IMR-90 (cell line): ENCODE measurements at regions not wholly inside any gene's neighbourhood (a gene's known extent, or its start where the extent isn't known, plus 50 kb on each side); places are given as distances from the start of the nearest gene placed in this dataset.

Experiments used
- CEBPB ChIP-seq: IDR thresholded peaks from 2 replicates; pipeline ENCODE4 v1.6.1; 2012; ENCODE audit warnings: low read depth, low read length, improper control_type of control experiment
- CTCF ChIP-seq: conservative IDR thresholded peaks from 2 replicates; pipeline ENCODE4 v1.5.1; 2012; ENCODE audit warnings: mild to moderate bottlenecking, low read depth, low read length, improper control_type of control experiment
- ELK1 ChIP-seq: fragments of 150-350 bp; IDR thresholded peaks from 2 replicates; pipeline ENCODE4 v1.6.1; 2016; ENCODE audit warnings: low read depth, mild to moderate bottlenecking, low read length, moderate library complexity, borderline replicate concordance
- FOS ChIP-seq: fragments of 150-350 bp; IDR thresholded peaks from 2 replicates; pipeline ENCODE4 v1.6.1; 2016; ENCODE audit warnings: low read depth, low read length
- MAFK ChIP-seq: IDR thresholded peaks from 2 replicates; pipeline ENCODE4 v1.6.1; 2012; ENCODE audit warnings: low read depth, low read length, improper control_type of control experiment
- MXI1 ChIP-seq: IDR thresholded peaks from 2 replicates; pipeline ENCODE4 v1.6.1; 2012; ENCODE audit warnings: low read depth, mild to moderate bottlenecking, low read length, moderate library complexity, borderline replicate concordance
- POLR2A ChIP-seq: IDR thresholded peaks from 2 replicates; pipeline ENCODE4 v1.6.1; 2012; ENCODE audit warnings: mild to moderate bottlenecking, low read depth, low read length
- RAD21 ChIP-seq: IDR thresholded peaks from 2 replicates; pipeline ENCODE4 v1.6.1; 2012; ENCODE audit warnings: low read length, improper control_type of control experiment
- SMC3 ChIP-seq: fragments of 150-350 bp; IDR thresholded peaks from 2 replicates; pipeline ENCODE4 v1.6.1; 2016; ENCODE audit warnings: low read depth, mild to moderate bottlenecking, antibody characterized with exemption, low read length, moderate library complexity
- USF2 ChIP-seq: fragments of 150-350 bp; IDR thresholded peaks from 2 replicates; pipeline ENCODE4 v1.6.1; 2017; ENCODE audit warnings: mild to moderate bottlenecking, antibody characterized with exemption, low read length, low read depth

- TF ChIP-seq SMC3 = no peak
- TF ChIP-seq MXI1 = no peak
- no peak for TF ChIP-seq CTCF
- TF ChIP-seq CEBPB = no peak
- TF ChIP-seq MAFK = no peak
- no peak for TF ChIP-seq FOS
- no peak for TF ChIP-seq USF2
- TF ChIP-seq RAD21 = no peak
- no peak for TF ChIP-seq POLR2A
- TF ChIP-seq ELK1 = no peak
These were observed 133.0 kb upstream of the KLF14 start for GRCh38 chr7:130867039-130867438.
